GM18498 (cell line): ENCODE measurements at regions not wholly inside any gene's neighbourhood (a gene's known extent, or its start where the extent isn't known, plus 50 kb on each side); places are given as distances from the start of the nearest gene placed in this dataset.
"Not testable (repeated sequence)": the region's sequence is repeated elsewhere in the genome, so short reads cannot be mapped to it uniquely, and the experiment has no call there.

ENCODE experiments used
- ATAC-seq: cut with Tn5 transposase; IDR thresholded peaks from one replicate; pipeline ENCODE4 v1.9.1; 2021; ENCODE audit warnings: mild to moderate bottlenecking, moderate library complexity; ENCODE audit not compliant: unreplicated experiment

DNA sequence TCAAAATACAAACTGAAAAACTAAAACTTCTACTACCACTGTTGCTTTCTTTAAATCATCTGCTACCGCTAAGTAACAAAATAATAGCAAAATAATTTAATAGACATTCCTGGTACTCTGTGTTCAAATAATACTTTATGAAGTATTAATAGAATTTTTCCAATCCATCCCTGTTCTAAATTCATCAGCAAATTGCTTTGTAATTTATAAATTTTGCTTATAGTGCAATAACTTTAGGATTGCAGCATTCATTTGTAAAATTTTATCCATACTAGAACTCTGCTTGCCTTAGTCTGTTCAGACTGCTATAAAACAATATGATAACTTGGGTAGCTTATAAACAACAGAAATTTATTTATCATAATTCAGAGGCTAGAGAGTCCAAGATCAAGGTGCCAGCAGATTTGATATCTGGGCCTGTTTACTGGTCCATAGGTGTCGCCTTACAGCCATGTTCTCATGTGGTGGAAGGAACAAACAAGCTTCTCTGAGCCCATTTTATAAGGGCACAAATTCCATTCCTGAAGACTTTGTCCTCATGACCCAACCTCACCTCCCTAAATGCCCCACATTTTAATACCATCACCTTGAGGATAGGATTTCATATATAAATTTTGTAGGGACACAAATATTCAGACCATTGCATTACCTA, 415.1 kb upstream of the MAP2 start:
- ATAC-seq = no peak

DNA sequence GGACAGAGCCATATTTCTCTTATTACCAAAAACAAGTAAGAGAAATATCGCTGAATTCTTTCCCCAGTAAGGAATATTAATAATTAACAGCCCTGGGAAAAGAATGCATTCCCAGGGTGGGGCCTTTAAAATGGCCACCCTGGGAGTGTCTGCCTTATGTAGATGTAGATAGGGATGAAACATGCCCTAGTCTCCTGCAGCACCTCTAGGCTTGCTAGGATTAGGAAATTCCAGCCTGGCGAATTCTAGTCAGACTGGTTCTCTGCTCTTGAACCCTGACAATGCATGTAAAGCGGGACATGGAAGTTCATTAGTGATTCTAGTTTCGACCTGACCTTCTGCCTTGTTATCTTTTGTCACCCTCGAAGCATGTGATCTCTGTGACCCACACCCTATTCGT, 405.2 kb upstream of the MAP2 start:
- ATAC-seq = not testable (repeated sequence)

DNA sequence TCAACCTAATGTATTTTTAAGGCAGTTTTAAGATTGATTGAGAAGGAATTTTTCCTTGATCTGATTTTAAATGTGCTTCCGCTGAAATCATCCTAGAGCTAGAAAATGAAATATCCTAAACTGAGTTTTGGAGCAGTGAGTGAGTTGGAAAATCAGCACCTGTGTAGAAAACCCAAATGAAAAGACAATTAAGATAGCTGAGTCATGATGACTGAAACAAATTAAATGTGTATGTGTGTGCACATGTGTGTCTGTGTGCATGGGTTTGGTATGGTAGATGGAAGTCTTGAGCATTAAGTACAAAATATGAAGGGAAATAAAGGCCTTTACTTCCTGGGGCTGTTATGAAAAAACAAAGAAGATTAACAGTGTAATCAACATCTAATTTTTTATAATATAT, 394.6 kb upstream of the MAP2 start:
- no peak for ATAC-seq

DNA sequence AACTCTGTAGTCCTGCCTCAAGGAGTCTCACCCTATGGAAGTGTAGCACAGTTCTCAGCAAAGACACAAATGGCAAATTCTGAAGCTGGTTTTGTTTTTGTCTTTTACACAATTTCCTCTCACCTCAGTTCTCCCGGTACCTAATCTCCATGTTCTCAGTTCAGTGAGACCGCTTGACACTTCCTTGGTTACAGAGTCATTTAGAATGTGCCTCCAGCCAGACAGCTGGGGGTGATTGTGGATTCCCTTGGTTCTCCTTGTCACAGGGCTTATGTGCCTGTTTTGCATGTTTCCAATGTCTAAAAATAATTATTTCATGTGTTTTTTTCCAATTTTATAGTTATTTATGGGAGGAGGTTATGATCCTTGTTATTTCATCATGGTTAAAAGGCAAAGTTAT, 379.5 kb upstream of the MAP2 start:
- ATAC-seq = no peak

DNA sequence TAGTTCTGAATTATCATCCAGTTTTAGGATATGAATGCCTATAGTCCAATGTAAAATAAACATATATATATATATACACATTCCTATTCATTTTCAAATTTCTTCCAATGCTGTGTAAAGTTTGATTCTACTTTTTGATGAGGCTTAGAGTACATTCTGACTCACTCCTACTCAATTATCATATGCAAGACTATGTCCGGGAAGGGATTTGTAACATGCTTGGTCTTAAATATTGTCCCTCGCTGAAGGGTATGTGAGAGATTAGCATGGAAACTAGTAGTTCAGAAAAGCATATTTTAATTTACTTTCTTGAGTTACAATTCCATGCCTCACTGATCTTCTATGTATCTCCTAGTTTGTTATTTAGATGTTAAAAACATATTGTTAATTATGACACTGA, 377.7 kb upstream of the MAP2 start:
- no peak for ATAC-seq

DNA sequence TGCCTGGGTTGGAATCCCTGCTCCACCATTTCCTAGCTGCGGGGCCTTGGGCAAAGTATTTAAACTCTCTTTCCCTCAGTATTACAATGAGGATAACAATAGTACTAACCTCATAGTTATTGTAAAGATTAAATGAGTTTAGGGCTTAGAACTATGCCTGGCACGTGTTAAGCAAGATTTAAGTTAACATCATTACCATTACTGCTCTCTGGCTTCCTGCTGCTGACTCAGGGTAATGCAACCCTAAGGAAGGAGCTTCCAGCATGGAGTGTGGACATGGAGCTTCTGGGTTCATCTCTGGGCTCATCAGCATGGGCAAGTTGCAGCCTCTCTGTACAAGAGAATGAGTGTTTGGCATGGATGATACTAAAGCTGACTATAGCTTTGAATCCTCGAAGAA, 374.2 kb upstream of the MAP2 start:
- ATAC-seq = no peak

DNA sequence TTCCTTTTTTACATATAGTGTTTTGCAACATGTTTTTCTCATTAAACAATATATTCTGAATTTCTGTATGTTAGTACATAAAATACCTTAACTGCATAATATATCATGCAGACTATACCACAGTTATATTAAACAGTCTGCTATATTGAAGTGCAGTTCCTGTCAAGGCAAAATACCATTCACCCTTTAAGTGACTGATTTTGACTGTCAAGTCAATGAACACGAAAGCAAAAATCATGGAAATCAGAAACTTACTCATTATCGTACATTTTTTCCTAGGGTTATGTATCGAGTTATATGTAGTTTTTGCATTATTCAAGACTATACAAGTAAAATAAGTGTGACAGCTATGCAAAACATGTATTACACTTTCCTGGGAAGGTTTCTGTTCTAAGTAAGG, 361.6 kb upstream of the MAP2 start:
- ATAC-seq = no peak

DNA sequence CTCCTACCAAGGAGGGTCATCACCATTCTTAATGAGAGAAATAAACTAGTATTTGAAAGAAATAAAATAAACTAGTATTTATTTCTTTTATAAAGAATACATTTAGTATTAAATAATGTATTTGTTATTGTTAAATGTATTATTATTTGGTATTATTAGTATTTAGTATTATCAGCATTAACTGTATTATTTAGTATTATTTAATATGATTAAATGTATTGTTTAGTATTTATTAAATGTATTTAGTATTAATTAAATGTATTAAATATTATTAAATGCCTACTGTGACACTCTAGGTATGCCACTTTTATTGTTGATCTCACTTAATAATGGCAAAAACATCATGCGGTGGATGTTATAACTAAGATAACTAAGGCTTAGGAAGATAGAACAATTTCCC, 353.6 kb upstream of the MAP2 start:
- no peak for ATAC-seq

DNA sequence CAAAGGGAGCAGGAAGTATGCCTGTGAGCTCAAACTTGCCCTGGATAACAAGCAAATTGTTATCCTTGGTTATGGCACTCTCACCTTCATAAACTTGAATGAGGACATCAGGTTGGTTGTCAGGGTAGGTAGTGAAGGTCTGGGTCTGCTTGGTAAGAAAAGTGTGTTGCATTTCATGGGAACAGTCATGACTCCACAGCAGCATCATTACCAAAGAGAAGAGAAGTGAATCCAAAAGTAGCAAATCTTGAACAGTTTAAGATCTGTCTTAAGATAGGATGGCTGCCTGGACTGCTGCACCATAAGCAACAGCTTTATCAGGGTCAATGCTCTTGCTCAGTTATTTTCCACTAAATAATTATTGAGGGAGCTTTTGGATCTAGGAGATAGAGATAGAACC, 350.7 kb upstream of the MAP2 start:
- no peak for ATAC-seq

DNA sequence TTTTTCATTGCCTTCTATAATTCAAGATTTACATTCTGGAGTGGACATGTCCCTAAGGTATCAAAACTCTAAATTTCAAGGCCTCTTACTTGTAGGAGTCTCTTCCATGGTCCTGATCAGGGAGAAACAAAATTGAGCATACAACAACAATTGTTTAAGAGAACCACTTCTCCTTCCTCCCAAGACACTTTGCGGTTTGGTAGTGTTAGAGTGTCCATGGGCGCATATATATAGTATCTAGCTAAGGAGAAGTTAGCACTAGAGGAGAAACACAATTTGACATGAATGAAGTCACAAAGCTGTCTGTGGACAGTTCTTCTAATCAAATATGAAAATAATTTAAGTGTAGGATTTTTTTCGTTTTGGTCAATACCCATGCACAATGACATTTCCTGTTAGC, 349.1 kb upstream of the MAP2 start:
- no peak for ATAC-seq

DNA sequence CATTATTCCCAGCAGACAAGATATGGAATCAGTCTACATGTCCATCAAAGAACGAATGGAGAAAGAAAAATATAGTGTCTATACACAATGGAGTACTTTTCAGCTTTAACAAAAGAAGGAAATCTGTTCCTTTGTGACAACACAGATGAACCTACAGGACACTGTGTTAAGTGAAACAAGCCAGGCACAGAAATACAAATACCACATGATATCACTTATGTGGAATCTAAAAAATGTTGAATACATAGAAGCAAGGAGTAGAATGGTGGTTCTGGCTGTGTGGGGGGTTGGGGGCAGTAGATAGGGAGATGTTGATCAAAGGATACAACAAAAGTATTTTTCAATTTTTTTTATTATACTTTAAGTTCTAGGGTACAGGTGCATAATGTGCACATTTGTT, 347.7 kb upstream of the MAP2 start:
- no peak for ATAC-seq

DNA sequence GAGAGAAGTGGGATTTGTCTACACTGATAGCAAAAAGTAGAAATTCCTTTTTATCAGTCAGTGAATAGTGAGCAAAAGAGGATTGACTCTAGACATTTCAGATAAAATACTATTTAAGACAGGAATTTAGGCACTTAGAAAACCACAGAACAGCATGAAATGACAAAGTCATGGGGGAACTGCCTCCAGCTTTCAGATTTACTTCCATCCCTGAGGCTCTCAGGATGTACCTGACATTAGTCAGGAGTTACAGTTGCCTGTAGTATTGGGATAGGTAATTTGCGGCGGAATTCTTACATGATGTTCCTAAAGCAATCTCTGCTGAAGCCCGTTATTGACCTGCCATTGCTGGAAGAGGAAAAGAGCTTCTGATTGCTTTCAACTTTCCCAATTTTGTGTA, 337.1 kb upstream of the MAP2 start:
- no peak for ATAC-seq

DNA sequence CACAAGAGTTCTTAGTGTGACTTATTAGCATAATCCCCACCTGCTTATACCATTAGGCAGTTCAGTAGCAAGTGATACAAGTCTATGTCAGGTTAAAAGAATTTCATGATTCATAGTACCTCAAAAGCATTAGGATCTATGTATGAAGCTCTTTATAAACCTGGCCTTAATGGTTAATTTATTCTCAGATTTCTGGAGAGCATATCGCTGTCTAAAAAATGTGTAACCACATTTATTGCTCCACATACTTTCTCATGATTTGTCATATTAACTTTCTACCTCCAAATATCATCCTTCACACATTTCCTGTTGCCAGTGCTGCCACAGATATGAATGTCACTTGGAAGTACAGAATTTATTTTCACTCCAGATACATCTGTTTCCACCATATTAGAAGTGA, 332.8 kb upstream of the MAP2 start:
- no peak for ATAC-seq

DNA sequence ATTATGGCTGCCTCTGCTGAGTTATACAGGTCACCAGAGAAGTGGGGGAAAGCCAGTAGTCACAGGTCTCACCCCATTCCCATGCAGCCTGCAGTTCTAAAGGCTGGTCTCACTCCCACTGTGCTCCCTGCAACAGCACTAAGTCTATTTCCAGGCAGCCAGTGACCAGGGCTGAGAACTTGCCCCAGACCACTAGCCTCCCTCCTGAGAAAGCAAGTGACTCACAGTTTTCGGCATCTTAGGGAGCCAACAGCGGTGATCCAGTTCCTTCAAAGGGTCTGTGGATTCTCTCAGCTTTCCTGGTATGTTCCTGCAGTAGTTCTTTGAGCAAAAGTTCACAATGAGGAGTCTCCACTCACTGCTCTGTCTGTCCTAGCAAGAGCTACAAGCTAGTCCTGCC, 329.6 kb upstream of the MAP2 start:
- no peak for ATAC-seq

DNA sequence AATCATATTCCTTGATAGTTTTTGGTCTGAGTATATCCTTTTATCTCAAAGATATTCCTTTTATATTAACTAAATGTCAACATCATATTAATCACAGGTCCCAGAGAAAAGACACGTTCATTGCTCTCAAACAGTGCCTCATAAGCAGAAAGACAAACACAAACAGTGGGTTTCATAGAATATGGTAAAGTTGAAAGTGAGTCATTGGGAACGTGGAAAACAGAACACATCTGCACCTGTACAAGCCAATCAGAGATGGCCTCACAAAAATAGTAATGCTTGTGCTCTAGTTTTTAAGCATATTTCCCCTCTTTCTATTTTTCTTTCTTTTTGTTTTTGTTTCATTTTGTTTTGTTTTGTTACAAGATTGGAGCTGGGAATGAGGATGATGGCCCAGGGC, 328.4 kb upstream of the MAP2 start:
- ATAC-seq = no peak

DNA sequence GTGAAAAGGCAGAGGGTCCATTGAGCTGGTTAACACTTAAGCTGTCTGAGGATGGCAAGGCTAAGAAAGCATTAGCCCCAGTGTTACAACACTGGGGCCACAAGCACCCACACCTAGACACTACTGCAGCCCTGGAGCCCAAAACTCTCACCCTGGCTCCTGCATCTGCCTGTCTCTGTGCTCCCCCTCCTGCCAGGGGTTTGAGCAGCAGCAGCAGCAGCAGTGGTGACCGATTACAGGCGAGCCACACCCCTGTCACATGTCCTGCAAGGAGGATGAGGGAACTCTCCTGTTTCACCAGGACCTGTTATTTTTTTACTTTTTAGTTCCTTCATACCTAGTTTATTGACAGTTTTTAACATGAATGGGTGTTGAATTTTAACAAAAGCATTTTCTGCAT, 326.7 kb upstream of the MAP2 start:
- ATAC-seq = no peak

DNA sequence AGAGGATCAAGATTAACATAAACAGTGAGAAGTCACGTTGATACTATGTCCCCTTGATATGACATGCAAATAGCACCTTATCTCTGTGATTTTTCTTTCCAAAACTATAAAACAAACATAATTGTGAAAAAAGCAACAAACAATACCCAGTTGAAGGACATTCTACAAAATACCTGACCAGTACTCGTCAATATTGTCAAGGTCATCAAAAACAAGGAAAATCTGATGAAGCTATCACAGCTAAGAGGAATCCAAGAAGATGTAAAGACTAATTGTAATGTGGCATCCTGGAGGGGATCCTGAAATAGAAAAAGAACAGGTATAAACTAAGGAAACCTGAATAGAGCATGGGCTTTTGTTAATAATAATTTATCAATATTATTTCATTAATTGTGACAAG, 321.5 kb upstream of the MAP2 start:
- ATAC-seq = no peak

DNA sequence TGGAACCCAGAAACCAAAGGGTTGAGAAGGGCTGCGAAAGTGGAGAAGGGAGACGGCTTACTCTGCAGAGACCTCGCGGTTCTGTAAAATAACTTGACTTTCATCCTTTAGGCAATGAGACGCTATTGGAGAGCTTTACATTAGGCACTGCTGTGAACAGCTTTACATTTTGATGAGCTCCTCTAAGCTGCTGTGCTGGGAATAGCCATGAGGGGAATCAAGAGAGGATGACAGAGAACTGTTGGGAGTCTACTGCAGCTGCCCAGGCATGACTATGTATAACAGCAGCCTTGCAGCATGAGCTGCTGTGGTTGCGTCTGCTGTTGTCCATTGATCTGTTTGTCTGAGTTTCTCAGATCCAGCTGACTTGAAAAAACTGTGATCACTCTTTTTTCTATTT, 310.8 kb upstream of the MAP2 start:
- no peak for ATAC-seq

DNA sequence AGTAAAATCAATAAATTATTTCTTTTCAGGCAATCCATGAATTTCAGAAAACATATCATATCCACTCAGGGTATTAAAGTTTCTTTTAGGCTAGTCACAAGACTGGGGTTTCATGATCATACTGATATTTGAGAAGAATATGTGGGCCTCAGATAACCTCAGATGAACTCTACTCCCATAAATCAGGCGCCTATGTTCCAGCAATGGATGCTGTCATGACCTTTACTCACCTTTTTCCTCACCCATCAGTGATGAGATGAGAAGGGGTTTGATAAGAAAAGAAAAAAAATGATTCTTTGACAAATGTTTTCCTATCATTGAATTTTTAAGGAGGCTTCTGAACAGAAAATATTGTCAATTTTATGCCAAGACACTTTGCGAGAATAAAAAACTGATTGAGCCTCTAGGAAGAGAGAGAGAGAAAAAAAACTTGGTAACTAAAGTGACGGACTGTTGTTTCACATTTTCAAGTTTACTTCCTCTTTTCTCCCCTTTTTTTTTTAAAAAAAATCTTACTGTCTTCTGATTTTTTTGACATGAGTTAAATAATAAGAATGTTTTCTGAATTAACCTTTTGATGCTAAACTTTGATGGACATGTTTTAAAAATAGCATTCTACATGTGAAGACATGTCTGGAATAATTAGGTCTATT, 309.1 kb upstream of the MAP2 start:
- ATAC-seq = no peak

DNA sequence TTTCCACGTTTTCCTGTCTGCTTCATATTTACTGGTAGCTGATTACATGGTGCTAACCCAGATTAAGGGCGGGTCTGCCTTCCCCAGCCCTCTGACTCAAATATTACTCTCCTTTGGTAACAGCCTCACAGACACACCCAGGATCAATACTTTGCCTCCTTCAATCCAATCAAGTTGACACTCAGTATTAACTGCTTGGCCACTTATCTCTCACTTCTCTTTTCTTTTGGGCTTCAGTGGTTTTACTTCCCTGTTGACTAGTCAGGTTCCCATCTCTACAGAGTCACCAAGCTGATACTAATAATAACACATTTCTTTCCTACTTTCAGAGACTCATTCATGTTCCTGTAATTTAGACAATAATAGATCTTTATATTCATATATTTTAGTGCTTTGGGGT, 302.2 kb upstream of the MAP2 start:
- ATAC-seq = peak; percentile 95

DNA sequence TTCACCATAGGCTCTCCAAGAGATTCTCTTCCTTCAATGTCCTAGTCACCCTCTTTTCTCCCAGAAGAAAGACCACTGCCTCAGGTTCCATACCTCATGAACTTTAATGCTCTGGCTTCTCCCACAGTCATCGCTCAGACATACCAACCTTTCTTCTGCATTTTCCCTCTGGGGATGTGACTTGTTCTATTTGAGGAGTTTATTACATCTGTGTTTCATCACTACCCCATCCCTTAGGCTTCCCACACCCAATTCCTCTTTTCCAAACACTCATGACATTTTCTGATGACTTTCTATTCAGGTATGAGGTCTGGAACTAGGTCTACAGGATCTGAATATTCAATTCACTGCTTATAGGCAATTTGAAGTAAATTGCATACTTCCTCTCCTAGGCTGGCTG, 298.6 kb upstream of the MAP2 start:
- ATAC-seq = no peak

DNA sequence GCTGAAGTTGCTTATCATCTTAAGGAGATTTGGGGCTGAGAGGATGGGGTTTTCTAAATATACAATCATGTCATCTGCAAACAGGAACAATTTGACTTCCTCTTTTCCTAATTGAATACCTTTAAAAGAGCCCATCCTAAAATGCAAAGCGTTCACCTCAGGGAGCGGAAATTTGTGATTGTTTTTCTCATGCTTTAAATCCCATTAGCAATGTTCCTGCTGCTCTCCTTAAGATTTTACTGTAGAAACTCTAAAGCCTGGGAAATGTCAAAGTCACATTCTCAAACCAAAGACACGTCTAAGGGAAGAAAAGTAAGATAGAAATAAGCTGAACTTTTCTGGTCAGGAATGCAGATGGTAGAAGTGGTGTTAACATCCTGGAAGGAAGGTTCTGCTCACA, 285.8 kb upstream of the MAP2 start:
- no peak for ATAC-seq

DNA sequence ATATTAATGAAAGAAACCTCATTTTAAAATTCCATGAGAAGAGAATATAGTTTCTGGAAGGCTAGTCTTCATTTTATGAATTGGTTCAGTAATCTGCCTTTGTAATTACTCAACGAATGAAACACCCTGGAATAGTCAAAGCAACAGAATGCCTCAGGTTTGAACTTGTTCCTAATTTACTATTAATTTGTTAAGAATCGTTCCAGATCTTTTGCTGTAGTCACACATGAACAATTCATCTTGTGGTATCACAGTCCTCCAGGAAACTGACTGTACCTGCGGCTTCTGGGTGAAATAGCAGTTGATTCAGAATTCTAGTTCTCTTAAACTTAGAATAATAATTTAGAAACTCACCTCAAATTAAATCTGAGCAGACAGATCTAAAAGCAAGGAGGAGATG, 282.7 kb upstream of the MAP2 start:
- ATAC-seq = no peak
